T-helper 1 cell treated with Interleukin-12 subunit alpha and Interleukin-12 subunit beta and Interleukin-4 antibody, amounts not matched to agents 30 μg/mL and 1 μg/mL, for 36 hours (primary cell): ENCODE measurements at regions not wholly inside any gene's neighbourhood (a gene's known extent, or its start where the extent isn't known, plus 50 kb on each side); places are given as distances from the start of the nearest gene placed in this dataset.

Experiments used
- H3K27ac Mint-ChIP-seq: one replicate; pipeline ENCODE4 v1.8.0; 2021; ENCODE audit warnings: mild to moderate bottlenecking, mixed read lengths
- H3K27me3 Mint-ChIP-seq: one replicate; pipeline ENCODE4 v1.8.0; 2021; ENCODE audit warnings: low read depth, mixed read lengths
- H3K36me3 Mint-ChIP-seq: one replicate; pipeline ENCODE4 v1.8.0; 2021; ENCODE audit warnings: low read depth, mixed read lengths
- H3K4me1 Mint-ChIP-seq: one replicate; pipeline ENCODE4 v1.8.0; 2021; ENCODE audit warnings: low read depth, mixed read lengths
- H3K4me3 Mint-ChIP-seq: one replicate; pipeline ENCODE4 v1.8.0; 2021; ENCODE audit warnings: mild to moderate bottlenecking, moderate library complexity, mixed read lengths
- H3K9me3 Mint-ChIP-seq: one replicate; pipeline ENCODE4 v1.8.0; 2021; ENCODE audit warnings: mixed read lengths

GRCh38 chr2:71776227-71776626, 322.9 kb downstream of the DYSF start:
- H3K27me3 Mint-ChIP-seq: no peaks in the 10 kb centered on the region

GRCh38 chr2:71773218-71773617, 319.9 kb downstream of the DYSF start:
- Mint-ChIP-seq H3K36me3 (no peaks in the 10 kb centered on the region), H3K27ac (no peak overlapping the region), H3K4me3 (no peak overlapping the region), H3K9me3 (no peaks in the 10 kb centered on the region), H3K27me3 (no peaks in the 10 kb centered on the region), H3K4me1 (no peaks in the 10 kb centered on the region)

More at GRCh38 chr2:71776227-71776626, 322.9 kb downstream of the DYSF start:
- no peaks in the 10 kb centered on the region for H3K36me3 Mint-ChIP-seq
- H3K27ac Mint-ChIP-seq: no peak overlapping the region
- H3K9me3 Mint-ChIP-seq: no peaks in the 10 kb centered on the region
- no peaks in the 10 kb centered on the region for H3K4me1 Mint-ChIP-seq
- H3K4me3 Mint-ChIP-seq: no peak overlapping the region

GRCh38 chr2:71772510-71773172, 319.3 kb downstream of the DYSF start:
- no peaks in the 10 kb centered on the region for H3K36me3 Mint-ChIP-seq
- no peaks in the 10 kb centered on the region for H3K4me1 Mint-ChIP-seq
- H3K4me3 Mint-ChIP-seq: no peak overlapping the region
- no peak overlapping the region for H3K27ac Mint-ChIP-seq
- no peaks in the 10 kb centered on the region for H3K9me3 Mint-ChIP-seq
- H3K27me3 Mint-ChIP-seq: no peaks in the 10 kb centered on the region

GRCh38 chr2:71767663-71768062, 314.3 kb downstream of the DYSF start:
- Mint-ChIP-seq H3K36me3 (no peaks in the 10 kb centered on the region), H3K9me3 (no peaks in the 10 kb centered on the region), H3K27ac (no peak overlapping the region), H3K4me3 (no peak overlapping the region), H3K27me3 (no peaks in the 10 kb centered on the region), H3K4me1 (no peaks in the 10 kb centered on the region)

- H3K27ac Mint-ChIP-seq: no peak overlapping the region
- H3K4me1 Mint-ChIP-seq: no peaks in the 10 kb centered on the region
- no peaks in the 10 kb centered on the region for H3K36me3 Mint-ChIP-seq
- no peaks in the 10 kb centered on the region for H3K9me3 Mint-ChIP-seq
- H3K27me3 Mint-ChIP-seq: no peaks in the 10 kb centered on the region
- H3K4me3 Mint-ChIP-seq: no peak overlapping the region
Observed at GRCh38 chr2:71759060-71759459, 305.7 kb downstream of the DYSF start.

- Mint-ChIP-seq H3K36me3 (no peaks in the 10 kb centered on the region), H3K4me1 (no peaks in the 10 kb centered on the region), H3K4me3 (no peak overlapping the region), H3K27ac (no peak overlapping the region), H3K27me3 (no peaks in the 10 kb centered on the region), H3K9me3 (peaks cover 3% of the 10 kb centered on the region)
Observed at GRCh38 chr2:71757351-71757750, 304.0 kb downstream of the DYSF start.

GRCh38 chr2:71756280-71756906, 303.0 kb downstream of the DYSF start:
- H3K9me3 Mint-ChIP-seq: peaks cover 11% of the 10 kb centered on the region
- H3K27me3 Mint-ChIP-seq: peaks cover 5% of the 10 kb centered on the region
- no peak overlapping the region for H3K27ac Mint-ChIP-seq
- no peaks in the 10 kb centered on the region for H3K36me3 Mint-ChIP-seq
- no peaks in the 10 kb centered on the region for H3K4me1 Mint-ChIP-seq
- H3K4me3 Mint-ChIP-seq: no peak overlapping the region

GRCh38 chr2:71751590-71751989, 298.2 kb downstream of the DYSF start:
- Mint-ChIP-seq H3K9me3 (peaks cover 14% of the 10 kb centered on the region), H3K27ac (no peak overlapping the region), H3K27me3 (peaks cover 9% of the 10 kb centered on the region), H3K4me3 (no peak overlapping the region), H3K4me1 (no peaks in the 10 kb centered on the region), H3K36me3 (no peaks in the 10 kb centered on the region)

- Mint-ChIP-seq H3K36me3 (no peaks in the 10 kb centered on the region), H3K27ac (no peak overlapping the region), H3K9me3 (peaks cover 14% of the 10 kb centered on the region), H3K27me3 (peaks cover 12% of the 10 kb centered on the region), H3K4me1 (no peaks in the 10 kb centered on the region), H3K4me3 (no peak overlapping the region)
Observed at GRCh38 chr2:71749671-71750101, 296.3 kb downstream of the DYSF start.

- Mint-ChIP-seq H3K27me3 (peaks cover 13% of the 10 kb centered on the region), H3K9me3 (peaks cover 14% of the 10 kb centered on the region), H3K36me3 (no peaks in the 10 kb centered on the region), H3K27ac (no peak overlapping the region), H3K4me1 (no peaks in the 10 kb centered on the region), H3K4me3 (no peak overlapping the region)
Observed at GRCh38 chr2:71748227-71748626, 294.9 kb downstream of the DYSF start.

- H3K4me1 Mint-ChIP-seq: no peaks in the 10 kb centered on the region
- H3K9me3 Mint-ChIP-seq: peaks cover 13% of the 10 kb centered on the region
- H3K4me3 Mint-ChIP-seq: no peak overlapping the region
- H3K27me3 Mint-ChIP-seq: peaks cover 13% of the 10 kb centered on the region
- H3K27ac Mint-ChIP-seq: no peak overlapping the region
- no peaks in the 10 kb centered on the region for H3K36me3 Mint-ChIP-seq
Observed at GRCh38 chr2:71747559-71747958, 294.2 kb downstream of the DYSF start.

GRCh38 chr2:71746946-71747501, 293.7 kb downstream of the DYSF start:
- H3K36me3 Mint-ChIP-seq: no peaks in the 10 kb centered on the region
- H3K27me3 Mint-ChIP-seq: peaks cover 11% of the 10 kb centered on the region
- H3K9me3 Mint-ChIP-seq: peaks cover 8% of the 10 kb centered on the region
- H3K4me1 Mint-ChIP-seq: no peaks in the 10 kb centered on the region
- H3K27ac Mint-ChIP-seq: no peak overlapping the region
- H3K4me3 Mint-ChIP-seq: no peak overlapping the region

GRCh38 chr2:71744781-71745180, 291.4 kb downstream of the DYSF start:
- H3K27me3 Mint-ChIP-seq: peaks cover 4% of the 10 kb centered on the region
- no peaks in the 10 kb centered on the region for H3K9me3 Mint-ChIP-seq
- H3K4me3 Mint-ChIP-seq: no peak overlapping the region
- H3K4me1 Mint-ChIP-seq: no peaks in the 10 kb centered on the region
- no peaks in the 10 kb centered on the region for H3K36me3 Mint-ChIP-seq
- no peak overlapping the region for H3K27ac Mint-ChIP-seq

GRCh38 chr2:71743995-71744675, 290.8 kb downstream of the DYSF start:
- H3K4me1 Mint-ChIP-seq: no peaks in the 10 kb centered on the region
- H3K27ac Mint-ChIP-seq: no peak overlapping the region
- H3K36me3 Mint-ChIP-seq: no peaks in the 10 kb centered on the region
- peaks cover 4% of the 10 kb centered on the region for H3K27me3 Mint-ChIP-seq
- peaks cover under 1% of the 10 kb centered on the region for H3K9me3 Mint-ChIP-seq
- no peak overlapping the region for H3K4me3 Mint-ChIP-seq
